NCI-H1105 (cell line): ENCODE measurements at regions not wholly inside any gene's neighbourhood (a gene's known extent, or its start where the extent isn't known, plus 50 kb on each side); places are given as distances from the start of the nearest gene placed in this dataset.
"Not testable (repeated sequence)": the region's sequence is repeated elsewhere in the genome, so short reads cannot be mapped to it uniquely, and the experiment has no call there.

Source experiments
- DNase-seq: peaks from one replicate; lab custom pipeline; 2025; lab: John Stamatoyannopoulos, UW

GRCh38 chr2:66174491-66174890, 260.4 kb upstream of the MEIS1 start:
- DNase-seq, result no peak

- DNase-seq, result no peak
Observed at GRCh38 chr2:66173645-66174044, 261.3 kb upstream of the MEIS1 start.

GRCh38 chr2:66171530-66171929, 263.4 kb upstream of the MEIS1 start:
- no peak for DNase-seq

- peak; percentile 52 for DNase-seq
Observed at GRCh38 chr2:66170744-66171330, 264.1 kb upstream of the MEIS1 start.

GRCh38 chr2:66169076-66169475, 265.8 kb upstream of the MEIS1 start:
- no peak for DNase-seq

- DNase-seq, result no peak
Observed at GRCh38 chr2:66164470-66164869, 270.5 kb upstream of the MEIS1 start.

- no peak for DNase-seq
Observed at GRCh38 chr2:66156171-66156570, 278.8 kb upstream of the MEIS1 start.

- no peak for DNase-seq
Observed at GRCh38 chr2:66153941-66154340, 281.0 kb upstream of the MEIS1 start.

GRCh38 chr2:66145490-66145889, 289.4 kb upstream of the MEIS1 start:
- no peak for DNase-seq

GRCh38 chr2:66144324-66144723, 290.6 kb upstream of the MEIS1 start:
- DNase-seq, result not testable (repeated sequence)

- DNase-seq, result no peak
Observed at GRCh38 chr2:66137606-66138130, 297.3 kb upstream of the MEIS1 start.

- no peak for DNase-seq
Observed at GRCh38 chr2:66134138-66134701, 300.7 kb upstream of the MEIS1 start.

- DNase-seq, result no peak
Observed at GRCh38 chr2:66127656-66128055, 307.3 kb upstream of the MEIS1 start.

- DNase-seq, result no peak
Observed at GRCh38 chr2:66127061-66127460, 307.9 kb upstream of the MEIS1 start.

GRCh38 chr2:66125951-66126350, 309.0 kb upstream of the MEIS1 start:
- no peak for DNase-seq

GRCh38 chr2:66122516-66122915, 312.4 kb upstream of the MEIS1 start:
- no peak for DNase-seq

GRCh38 chr2:66121946-66122345, 313.0 kb upstream of the MEIS1 start:
- DNase-seq, result no peak

- no peak for DNase-seq
Observed at GRCh38 chr2:66113988-66114625, 320.8 kb upstream of the MEIS1 start.

GRCh38 chr2:66111706-66112105, 323.2 kb upstream of the MEIS1 start:
- no peak for DNase-seq

- DNase-seq, result no peak
Observed at GRCh38 chr2:66110608-66111007, 324.3 kb upstream of the MEIS1 start.

GRCh38 chr2:66110086-66110485, 324.8 kb upstream of the MEIS1 start:
- DNase-seq, result no peak

GRCh38 chr2:66109419-66109818, 325.5 kb upstream of the MEIS1 start:
- DNase-seq, result peak; percentile 1

GRCh38 chr2:66105066-66105753, 329.7 kb upstream of the MEIS1 start:
- no peak for DNase-seq
